IgD-negative memory B cell (primary cell): ENCODE measurements at regions not wholly inside any gene's neighbourhood (a gene's known extent, or its start where the extent isn't known, plus 50 kb on each side); places are given as distances from the start of the nearest gene placed in this dataset.

Experiments used
- H3K27ac Mint-ChIP-seq, 3 donors: one replicate each; pipeline ENCODE4 v1.8.0; 2020 to 2022; ENCODE audit warnings: mild to moderate bottlenecking in 3 of 3, mixed read lengths in 3 of 3, moderate library complexity in 1 of 3
- H3K27me3 Mint-ChIP-seq: one replicate; pipeline ENCODE4 v1.8.0; 2021; ENCODE audit warnings: mixed read lengths
- H3K36me3 Mint-ChIP-seq: one replicate; pipeline ENCODE4 v1.8.0; 2020; ENCODE audit warnings: mild to moderate bottlenecking, mixed read lengths
- H3K4me1 Mint-ChIP-seq, 3 donors: one replicate each; pipeline ENCODE4 v1.8.0; 2020 to 2022; ENCODE audit warnings: mixed read lengths in 3 of 3, mild to moderate bottlenecking in 1 of 3
- H3K4me3 Mint-ChIP-seq, 4 donors: one replicate each; pipeline ENCODE4 v1.8.0; 2020 to 2022; ENCODE audit warnings: mild to moderate bottlenecking in 4 of 4, mixed read lengths in 4 of 4, moderate library complexity in 3 of 4
- H3K9me3 Mint-ChIP-seq, 3 donors: one replicate each; pipeline ENCODE4 v1.8.0; 2020 to 2021; ENCODE audit warnings: mixed read lengths in 3 of 3, mild to moderate bottlenecking in 1 of 3

DNA sequence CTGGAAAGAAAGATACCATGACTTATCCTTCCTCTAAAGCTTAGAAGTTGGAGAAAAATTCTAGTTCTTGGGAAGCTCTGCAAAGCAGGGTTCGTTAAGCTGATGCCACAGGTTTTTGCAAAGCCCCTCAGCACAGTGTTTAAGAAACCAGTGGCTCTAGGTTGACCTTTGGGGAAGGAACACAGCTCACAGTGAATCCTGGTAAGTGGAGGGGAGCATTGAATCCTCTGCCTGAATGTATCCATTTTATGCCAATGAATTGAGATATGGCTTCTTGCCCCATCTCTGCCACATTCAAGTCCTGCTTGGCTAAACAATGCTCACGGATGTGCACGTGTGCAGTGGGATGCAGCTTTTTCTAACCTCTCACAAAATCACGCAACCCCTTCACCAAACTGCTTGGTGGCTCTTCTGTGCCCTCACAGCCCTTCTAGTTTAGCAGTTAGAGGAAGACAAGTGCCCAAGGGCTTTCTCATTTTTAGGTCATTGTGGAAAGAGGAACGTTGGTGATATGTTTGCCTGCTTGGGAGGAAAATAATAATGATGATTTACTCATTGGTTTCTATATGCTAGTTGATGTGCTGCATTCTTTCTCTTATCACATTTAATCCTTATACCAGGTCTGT lies 111.3 kb downstream of the DAD1 start:
- Mint-ChIP-seq H3K36me3 (no peaks in the 10 kb centered on the region), H3K4me3 (peak overlapping the region in 3 of 4 donors; percentile 21 to 59 (median 42)), H3K4me1 (peaks cover 52 to 82% (median 64%) of the 10 kb centered on the region in 3 donors), H3K9me3 (no peaks in the 10 kb centered on the region), H3K27ac (peak overlapping the region; percentile 59 to 91 (median 84)), H3K27me3 (peaks cover 25% of the 10 kb centered on the region)

DNA sequence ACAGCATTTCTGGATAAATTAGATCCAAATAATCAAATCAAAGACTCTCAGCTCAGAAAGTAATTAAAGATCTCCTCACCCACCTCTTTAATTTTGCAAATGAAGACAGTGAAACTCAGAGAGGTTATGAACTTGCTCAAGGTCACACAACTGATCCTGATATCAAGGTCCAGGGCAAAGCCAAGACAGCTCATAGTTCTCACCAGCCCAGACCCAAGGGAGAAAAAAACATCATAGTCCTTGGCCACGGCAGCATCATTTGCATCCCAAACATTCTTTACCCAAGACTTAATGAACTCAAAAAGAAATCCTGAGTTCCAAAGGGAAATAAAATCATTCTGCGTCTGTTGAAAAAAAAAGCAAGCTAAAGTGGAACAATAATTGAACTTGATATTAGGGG lies 112.1 kb downstream of the DAD1 start:
- H3K4me1 Mint-ChIP-seq: peaks cover 48 to 76% (median 60%) of the 10 kb centered on the region in 3 donors
- H3K9me3 Mint-ChIP-seq: no peaks in the 10 kb centered on the region
- H3K27me3 Mint-ChIP-seq: peaks cover 20% of the 10 kb centered on the region
- H3K4me3 Mint-ChIP-seq: peak overlapping the region in 1 of 4 donors; percentile 23
- peak overlapping the region; percentile 2 to 91 (median 49) for H3K27ac Mint-ChIP-seq
- H3K36me3 Mint-ChIP-seq: no peaks in the 10 kb centered on the region

- H3K4me3 Mint-ChIP-seq: peak overlapping the region in 3 of 4 donors; percentile 40 to 56 (median 50)
- no peaks in the 10 kb centered on the region for H3K36me3 Mint-ChIP-seq
- H3K9me3 Mint-ChIP-seq: no peaks in the 10 kb centered on the region
- H3K27me3 Mint-ChIP-seq: peaks cover 13% of the 10 kb centered on the region
- H3K27ac Mint-ChIP-seq: peak overlapping the region in 1 of 3 donors; percentile 91
- H3K4me1 Mint-ChIP-seq: peaks cover 46 to 69% (median 57%) of the 10 kb centered on the region in 3 donors
Observed at GRCh38 chr14:22476005-22476751, 112.8 kb downstream of the DAD1 start.

DNA sequence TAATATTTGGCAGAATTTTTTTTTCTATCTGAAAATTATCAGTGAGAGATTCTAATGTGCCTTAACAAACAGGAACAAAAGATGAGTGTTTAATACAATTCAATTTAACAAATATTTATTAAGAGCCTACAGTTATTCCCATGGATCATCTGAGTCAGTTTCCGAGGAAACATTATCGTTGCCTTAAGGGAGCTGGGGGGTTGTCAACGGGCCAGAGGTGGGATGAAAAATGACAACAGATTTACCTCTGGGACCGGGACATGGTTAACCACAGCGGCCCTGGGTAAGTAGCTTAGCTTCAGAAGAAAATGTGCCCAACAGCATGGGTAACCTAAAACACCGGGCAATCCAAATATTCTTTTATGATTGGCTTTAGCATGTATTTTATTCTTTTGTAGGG lies 113.6 kb downstream of the DAD1 start:
- Mint-ChIP-seq H3K9me3 (no peaks in the 10 kb centered on the region), H3K27me3 (peaks cover 13% of the 10 kb centered on the region), H3K4me1 (peaks cover 44 to 61% (median 51%) of the 10 kb centered on the region in 3 donors), H3K4me3 (no peak overlapping the region), H3K36me3 (no peaks in the 10 kb centered on the region), H3K27ac (no peak overlapping the region)

- peak overlapping the region in 1 of 3 donors; percentile 15 for H3K27ac Mint-ChIP-seq
- H3K36me3 Mint-ChIP-seq: no peaks in the 10 kb centered on the region
- H3K4me1 Mint-ChIP-seq: peaks cover 44 to 57% (median 47%) of the 10 kb centered on the region in 3 donors
- peak overlapping the region in 1 of 4 donors; percentile 0 for H3K4me3 Mint-ChIP-seq
- no peaks in the 10 kb centered on the region for H3K9me3 Mint-ChIP-seq
- H3K27me3 Mint-ChIP-seq: peaks cover 13% of the 10 kb centered on the region
Observed at GRCh38 chr14:22474730-22475351, 114.2 kb downstream of the DAD1 start.

GRCh38 chr14:22472935-22473854 lies 115.8 kb downstream of the DAD1 start:
- no peaks in the 10 kb centered on the region for H3K9me3 Mint-ChIP-seq
- peak overlapping the region in 1 of 3 donors; percentile 20 for H3K27ac Mint-ChIP-seq
- peaks cover 40 to 51% (median 41%) of the 10 kb centered on the region in 3 donors for H3K4me1 Mint-ChIP-seq
- peak overlapping the region in 2 of 4 donors; percentile 1 to 28 for H3K4me3 Mint-ChIP-seq
- peaks cover 9% of the 10 kb centered on the region for H3K27me3 Mint-ChIP-seq
- H3K36me3 Mint-ChIP-seq: no peaks in the 10 kb centered on the region

DNA sequence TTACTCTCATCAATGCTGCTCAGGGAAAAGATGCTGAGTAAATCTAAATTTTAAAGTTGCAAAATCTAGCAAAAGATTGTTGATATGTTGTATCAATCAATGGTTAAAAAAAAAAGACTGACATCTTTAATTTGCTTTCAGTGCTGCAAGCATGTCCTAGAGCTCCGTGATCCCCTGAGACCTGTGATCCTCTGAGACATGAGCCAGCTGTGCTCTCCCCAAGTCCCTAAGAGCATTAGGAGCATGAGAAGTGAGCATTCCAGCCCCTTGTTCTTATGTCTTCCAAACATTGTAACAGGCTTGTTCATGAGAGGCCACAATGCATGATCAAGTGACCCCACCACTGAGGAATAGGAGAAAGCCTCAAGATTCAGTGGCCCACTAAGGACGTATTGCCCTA lies 116.6 kb downstream of the DAD1 start:
- Mint-ChIP-seq H3K27me3 (peaks cover 7% of the 10 kb centered on the region), H3K27ac (peak overlapping the region in 1 of 3 donors; percentile 20), H3K9me3 (no peaks in the 10 kb centered on the region), H3K4me1 (peaks cover 35 to 45% (median 36%) of the 10 kb centered on the region in 3 donors), H3K36me3 (no peaks in the 10 kb centered on the region), H3K4me3 (peak overlapping the region in 1 of 4 donors; percentile 1)

GRCh38 chr14:22471545-22472121 lies 117.4 kb downstream of the DAD1 start:
- Mint-ChIP-seq H3K27ac (no peak overlapping the region), H3K9me3 (no peaks in the 10 kb centered on the region), H3K36me3 (no peaks in the 10 kb centered on the region), H3K27me3 (peaks cover 5% of the 10 kb centered on the region), H3K4me3 (no peak overlapping the region), H3K4me1 (peaks cover 31 to 37% (median 33%) of the 10 kb centered on the region in 3 donors)

GRCh38 chr14:22469538-22470303 lies 119.3 kb downstream of the DAD1 start:
- Mint-ChIP-seq H3K4me3 (peak overlapping the region in 3 of 4 donors; percentile 2 to 70 (median 46)), H3K36me3 (no peaks in the 10 kb centered on the region), H3K9me3 (no peaks in the 10 kb centered on the region), H3K4me1 (peaks cover 31 to 33% (median 32%) of the 10 kb centered on the region in 3 donors), H3K27me3 (peaks cover 1% of the 10 kb centered on the region), H3K27ac (peak overlapping the region in 1 of 3 donors; percentile 13)

- H3K27ac Mint-ChIP-seq: peak overlapping the region in 1 of 3 donors; percentile 13
- H3K36me3 Mint-ChIP-seq: no peaks in the 10 kb centered on the region
- H3K4me1 Mint-ChIP-seq: peaks cover 35 to 39% (median 38%) of the 10 kb centered on the region in 3 donors
- peak overlapping the region in 2 of 4 donors; percentile 2 to 24 for H3K4me3 Mint-ChIP-seq
- peaks cover 1% of the 10 kb centered on the region for H3K27me3 Mint-ChIP-seq
- H3K9me3 Mint-ChIP-seq: no peaks in the 10 kb centered on the region
Observed at GRCh38 chr14:22468830-22469229, 120.2 kb downstream of the DAD1 start.

- Mint-ChIP-seq H3K27ac (peak overlapping the region in 2 of 3 donors; percentile 41 to 49), H3K4me3 (peak overlapping the region in 3 of 4 donors; percentile 7 to 76 (median 10)), H3K4me1 (peaks cover 29 to 33% (median 30%) of the 10 kb centered on the region in 3 donors), H3K36me3 (no peaks in the 10 kb centered on the region), H3K27me3 (peaks cover 1% of the 10 kb centered on the region), H3K9me3 (no peaks in the 10 kb centered on the region)
Observed at GRCh38 chr14:22466491-22466890, 122.5 kb downstream of the DAD1 start.

DNA sequence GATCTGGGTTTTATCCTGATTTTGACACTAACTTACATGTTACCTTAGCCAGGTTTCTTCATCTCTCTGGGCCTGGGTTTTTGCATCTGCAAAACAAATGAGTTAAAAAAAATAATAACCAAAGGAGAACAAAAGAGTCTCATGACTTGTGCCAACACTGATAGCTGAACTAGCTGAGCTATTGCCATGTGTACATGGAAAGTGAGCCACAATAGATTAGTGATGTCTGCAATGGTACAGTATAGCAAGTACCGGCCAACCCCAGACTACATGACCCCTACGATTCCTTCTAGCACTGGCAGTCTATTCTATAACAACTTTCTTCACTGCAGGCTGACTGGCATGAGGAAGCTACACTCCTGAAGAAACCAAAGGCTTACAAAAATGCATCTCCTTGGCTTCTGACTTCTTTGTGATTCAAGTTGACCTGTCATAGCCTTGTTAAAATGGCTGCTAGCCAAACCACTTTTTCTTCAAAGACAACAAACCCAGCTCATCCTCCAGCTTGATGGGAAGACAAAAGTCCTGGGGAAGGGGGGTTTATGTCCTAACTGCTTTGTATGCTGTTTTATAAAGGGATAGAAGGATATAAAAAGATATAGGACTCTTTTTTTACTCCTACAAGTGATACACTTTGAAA lies 123.7 kb downstream of the DAD1 start:
- no peaks in the 10 kb centered on the region for H3K27me3 Mint-ChIP-seq
- H3K9me3 Mint-ChIP-seq: no peaks in the 10 kb centered on the region
- H3K27ac Mint-ChIP-seq: peak overlapping the region; percentile 7 to 29 (median 26)
- peaks cover 29 to 31% (median 31%) of the 10 kb centered on the region in 3 donors for H3K4me1 Mint-ChIP-seq
- peak overlapping the region in 2 of 4 donors; percentile 40 to 83 for H3K4me3 Mint-ChIP-seq
- no peaks in the 10 kb centered on the region for H3K36me3 Mint-ChIP-seq
